GM18858 (cell line): ENCODE measurements at regions not wholly inside any gene's neighbourhood (a gene's known extent, or its start where the extent isn't known, plus 50 kb on each side); places are given as distances from the start of the nearest gene placed in this dataset.
A peak's percentile ranks its signal among the peaks of the same experiment; 100 is the strongest.

ENCODE experiments used
- ATAC-seq: cut with Tn5 transposase; IDR thresholded peaks from one replicate; pipeline ENCODE4 v1.9.1; 2021; ENCODE audit not compliant: unreplicated experiment

- no peak for ATAC-seq
Measured at GRCh38 chr1:104435255-104435654, 685.6 kb downstream of the AMY1C start.

DNA sequence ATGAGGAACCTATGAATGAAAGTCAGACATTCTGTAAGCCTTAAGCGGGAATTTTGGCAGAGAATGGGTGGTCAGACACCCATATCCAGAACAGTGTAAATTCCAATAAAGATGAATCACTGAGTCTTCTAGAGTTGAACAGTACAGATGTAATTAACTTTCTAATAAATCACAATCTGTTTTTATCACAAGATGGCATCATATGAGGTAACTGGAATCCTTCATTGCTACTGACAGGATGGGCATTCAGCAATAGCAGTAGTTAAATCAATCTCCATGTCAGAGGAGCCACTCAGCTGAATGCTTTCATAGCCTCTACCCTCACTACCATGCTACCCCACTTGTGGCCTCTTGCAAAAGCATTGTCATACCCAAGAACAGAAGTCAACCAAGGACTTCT, 690.3 kb downstream of the AMY1C start:
- ATAC-seq = no peak

DNA sequence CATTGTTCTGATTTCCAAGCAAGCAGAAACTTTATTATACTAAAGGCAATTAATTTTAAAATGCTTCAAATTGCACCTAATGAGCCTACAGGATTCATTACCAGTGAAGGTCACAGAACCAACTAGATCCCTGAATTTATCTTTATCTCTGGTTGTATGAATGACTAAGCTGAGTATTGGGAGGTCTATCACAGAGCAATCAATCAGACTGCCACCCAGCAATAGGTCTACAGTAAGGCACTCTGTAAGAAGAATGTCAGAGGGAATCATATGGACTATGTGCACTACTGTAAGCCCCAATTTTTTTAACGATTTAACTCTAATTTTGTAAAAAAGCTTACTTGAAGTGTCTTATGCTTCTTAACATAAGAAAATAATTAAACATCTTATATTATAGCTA, 707.0 kb downstream of the AMY1C start:
- ATAC-seq = no peak

DNA sequence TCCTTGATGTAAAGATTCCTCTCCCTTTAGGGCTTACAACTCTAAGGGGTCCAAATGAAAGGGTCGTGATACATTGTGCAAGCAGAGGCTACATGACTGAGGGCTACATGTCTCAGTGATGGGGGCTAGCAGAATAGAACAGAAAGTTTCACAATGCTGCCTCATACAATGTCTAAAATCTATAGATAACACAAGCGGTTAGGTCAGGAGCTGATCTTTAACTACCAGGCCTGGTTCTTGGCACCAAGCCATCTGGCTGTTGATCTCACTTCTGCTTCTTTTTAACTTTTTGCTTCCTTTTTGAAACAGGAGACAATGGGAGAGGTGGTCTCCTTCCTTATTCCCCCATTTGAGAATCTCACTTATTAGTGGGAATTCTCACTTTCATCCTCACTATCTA, 710.2 kb downstream of the AMY1C start:
- no peak for ATAC-seq

- no peak for ATAC-seq
Measured at GRCh38 chr1:104460880-104461279, 711.2 kb downstream of the AMY1C start.

- ATAC-seq = no peak
Measured at GRCh38 chr1:104463126-104463697, 713.5 kb downstream of the AMY1C start.

GRCh38 chr1:104466068-104466467, 716.4 kb downstream of the AMY1C start:
- no peak for ATAC-seq

DNA sequence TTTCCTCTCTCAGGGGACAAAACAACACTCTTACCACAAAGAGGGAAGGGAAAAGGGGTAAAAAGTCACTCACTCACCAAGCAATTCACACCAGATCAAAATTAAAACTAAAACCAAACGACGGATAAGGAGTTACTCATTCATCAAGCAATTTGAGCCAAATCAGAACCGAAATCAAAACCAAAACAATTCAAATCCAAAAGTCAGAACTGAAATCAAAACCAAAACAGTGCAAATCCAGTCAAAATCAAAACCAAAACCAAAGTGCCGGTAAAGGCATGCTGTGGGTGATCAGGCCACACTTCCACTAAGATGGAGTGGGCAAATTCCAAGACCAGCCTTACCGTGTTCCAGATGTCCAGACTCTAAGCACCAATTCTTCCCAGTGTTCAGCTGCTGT, 717.9 kb downstream of the AMY1C start:
- ATAC-seq = peak; percentile 71

DNA sequence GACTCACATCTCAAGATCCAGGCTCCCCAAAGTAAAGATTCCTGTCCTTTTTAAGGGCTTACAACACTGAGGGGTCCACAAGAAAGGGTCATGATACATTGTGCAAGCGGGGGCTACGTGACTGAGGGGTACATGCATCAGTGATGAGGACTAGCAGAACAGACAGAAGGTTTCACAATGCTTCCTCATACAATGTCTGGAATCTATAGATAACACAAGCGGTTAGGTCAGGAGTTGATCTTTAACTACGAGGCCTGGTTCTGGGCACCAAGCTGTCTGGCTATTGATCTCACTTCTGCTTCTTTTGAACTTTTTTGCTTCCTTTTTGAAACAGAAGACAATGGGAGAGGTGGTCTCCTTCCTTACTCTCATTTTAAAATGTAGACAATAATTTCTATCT, 718.6 kb downstream of the AMY1C start:
- no peak for ATAC-seq

GRCh38 chr1:104476126-104476525, 726.4 kb downstream of the AMY1C start:
- ATAC-seq = no peak

DNA sequence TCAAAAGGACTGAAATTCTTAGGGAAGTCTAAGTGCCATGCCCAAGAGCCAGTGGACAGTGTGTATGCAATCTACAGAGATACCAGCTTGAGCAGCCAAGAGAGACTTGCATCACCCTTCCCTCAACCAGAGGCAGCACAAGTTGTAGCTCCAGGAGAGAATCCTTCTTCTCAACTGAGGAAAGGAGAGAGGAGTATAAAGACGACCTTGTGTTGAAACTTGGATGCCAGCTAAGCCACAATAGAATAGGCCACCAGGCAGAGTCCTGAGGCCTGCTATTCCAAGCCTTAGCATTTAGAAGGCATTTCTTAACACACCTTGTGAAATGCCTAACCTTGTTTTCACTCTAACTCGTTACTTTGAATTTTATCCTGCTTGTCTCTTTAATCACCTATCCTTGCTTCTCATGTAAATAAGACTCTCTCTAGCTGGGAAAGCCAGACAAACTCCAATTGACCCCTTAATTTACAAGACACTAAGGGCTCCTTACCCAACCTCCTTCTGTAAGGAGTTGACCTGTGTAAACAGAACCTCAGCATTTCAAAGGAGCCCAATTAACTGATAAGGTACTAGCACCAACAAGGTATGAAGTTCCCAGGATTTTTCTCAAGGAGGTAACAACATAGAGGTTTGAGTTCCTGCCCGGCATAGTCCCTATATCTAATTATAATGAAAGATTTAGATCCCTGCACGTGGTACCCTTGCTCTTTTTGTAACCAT, 738.8 kb downstream of the AMY1C start:
- no peak for ATAC-seq

DNA sequence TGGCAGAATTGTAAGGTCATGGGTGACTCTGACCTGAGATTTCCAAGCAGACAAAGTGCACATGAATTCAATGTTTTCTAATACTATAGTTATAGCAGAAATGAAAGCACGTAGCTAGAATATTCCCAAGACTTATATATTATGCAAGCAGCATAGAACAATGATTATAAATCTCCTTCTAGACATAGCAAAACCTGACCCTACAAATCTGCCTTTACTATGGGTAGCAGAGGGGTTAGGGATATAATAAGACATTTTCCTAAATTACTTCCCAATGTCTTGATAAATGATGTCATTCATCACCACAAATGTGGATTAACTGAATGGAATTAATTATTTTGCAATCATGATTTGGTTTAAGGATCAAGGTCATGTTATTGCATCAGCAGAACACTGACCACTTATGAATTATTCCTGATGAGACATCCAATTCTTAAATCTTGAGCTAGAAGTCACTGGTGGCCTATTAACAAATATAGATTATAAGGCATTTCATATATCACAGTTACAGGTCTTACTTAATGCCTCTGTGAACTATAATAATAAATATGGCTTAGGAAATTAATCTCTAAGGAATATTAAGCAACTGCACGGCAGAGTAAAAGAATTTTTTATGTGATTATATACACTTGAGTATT, 776.6 kb downstream of the AMY1C start:
- ATAC-seq = no peak

GRCh38 chr1:104531990-104532389, 782.3 kb downstream of the AMY1C start:
- no peak for ATAC-seq

DNA sequence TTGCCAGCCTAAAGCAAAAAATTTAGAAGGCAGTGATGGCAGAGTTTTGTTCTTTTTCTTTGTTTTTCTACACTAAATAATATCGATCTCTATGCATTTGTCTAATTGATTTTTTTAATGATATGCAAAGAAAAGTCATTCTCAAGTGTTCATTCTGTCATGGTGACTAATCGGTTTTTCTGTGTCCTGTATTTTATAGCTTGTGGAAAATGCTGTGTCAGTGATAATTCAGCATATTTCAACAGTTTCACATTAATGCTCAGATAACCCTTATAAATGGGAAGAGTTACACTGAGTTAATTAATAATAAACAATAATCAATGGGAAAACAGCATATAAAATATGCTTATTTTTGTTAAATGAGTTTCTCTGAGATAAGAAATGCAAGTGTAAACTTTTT, 824.9 kb downstream of the AMY1C start:
- ATAC-seq = no peak

- ATAC-seq = peak; percentile 53
Measured at GRCh38 chr1:104592926-104593325, 843.2 kb downstream of the AMY1C start.

- ATAC-seq = peak; percentile 73
Measured at GRCh38 chr1:104593413-104594187, 843.9 kb downstream of the AMY1C start.

- no peak for ATAC-seq
Measured at GRCh38 chr1:104617474-104617873, 867.8 kb downstream of the AMY1C start.

- ATAC-seq = no peak
Measured at GRCh38 chr1:104621221-104621620, 871.5 kb downstream of the AMY1C start.

- ATAC-seq = no peak
Measured at GRCh38 chr1:104624538-104624937, 874.8 kb downstream of the AMY1C start.

DNA sequence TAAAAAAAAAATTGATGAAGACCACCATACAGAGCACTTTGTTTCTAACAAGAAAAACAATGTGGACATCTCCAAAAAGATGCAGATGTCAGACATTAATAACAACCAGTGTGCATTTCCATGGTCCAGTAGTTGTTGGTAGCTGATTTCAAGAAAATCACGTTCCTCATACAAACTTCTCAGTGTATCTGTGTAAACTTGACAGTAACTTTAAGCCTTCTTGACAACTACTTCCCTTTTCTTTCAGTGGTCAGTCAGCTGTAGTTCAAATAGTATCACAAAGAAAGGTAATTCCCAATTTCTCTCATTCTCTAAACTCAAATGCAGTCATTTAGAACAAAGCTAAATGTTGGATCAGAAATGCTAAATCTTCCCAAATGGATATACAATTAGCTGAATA, 879.9 kb downstream of the AMY1C start:
- no peak for ATAC-seq

GRCh38 chr1:104630567-104631149, 881.0 kb downstream of the AMY1C start:
- no peak for ATAC-seq
